HCT116 (cell line): ENCODE measurements at regions not wholly inside any gene's neighbourhood (a gene's known extent, or its start where the extent isn't known, plus 50 kb on each side); places are given as distances from the start of the nearest gene placed in this dataset.

Experiments
- ATAC-seq: fragments of 200-7000 bp; cut with Tn5 transposase; 2 replicates; pipeline ENCODE4 v1.9.1; 2020; ENCODE audit warnings: mild to moderate bottlenecking, moderate library complexity
- BruUV-seq: library from RNA; stranded (reverse); fragments of 400-500 nt; replicated peaks from 2 replicates; lab custom pipeline; 2021; lab: Mats Ljungman, UMichigan
- CTCF ChIA-PET: fragments of 300-600 bp; sonication (Branson Sonifier 250); formaldehyde crosslinking; loops from one replicate; lab custom pipeline; 2021; ENCODE audit warnings: antibody characterized with exemption; lab: Charles Lee
- POLR2A ChIA-PET: fragments of 300-600, 350-600 bp; sonication (Branson Sonifier 250); formaldehyde crosslinking; loops from one replicate; lab custom pipeline; 2021; ENCODE audit warnings: antibody characterized with exemption; lab: Charles Lee
- RAD21 ChIA-PET, 2 experiments: fragments of 300-600 bp; sonication (Branson Sonifier 250); formaldehyde crosslinking; loops; one replicate each; lab custom pipeline; 2023; ENCODE audit warnings: low total read pairs in 2 of 2; ENCODE audit not compliant: uncharacterized antibody in 2 of 2, unreplicated experiment in 2 of 2, low non-redundant PET in 1 of 2; lab: Charles Lee
- DNase-seq: peaks from one replicate; pipeline ENCODE4 v3.0.0-alpha.2; 2010; ENCODE audit warnings: low read depth, low spot score
- H2AFZ ChIP-seq: fragments of 200-600 bp; shearing (Covaris generic), sonication (generic); 2 replicates; pipeline ENCODE4 v1.6.1; 2017; ENCODE audit warnings: low read depth, mixed run types, mixed read lengths, antibody characterized with exemption, low read length; ENCODE audit not compliant: poor library complexity, severe bottlenecking
- H3K27ac ChIP-seq: 2 replicates; pipeline ENCODE4 v1.5.1; 2012; ENCODE audit warnings: low read depth, low read length
- H3K27me3 ChIP-seq: fragments of 200-600 bp; sonication (generic); 2 replicates; pipeline ENCODE4 v1.6.1; 2016; ENCODE audit warnings: mixed run types, low read length, mixed read lengths; ENCODE audit not compliant: insufficient read depth
- H3K36me3 ChIP-seq, 2 experiments: fragments of 200-500 bp in 1 of 2; fragments of 200-600 bp in 1 of 2; sonication (Bioruptor generic) in 1 of 2; sonication (generic) in 1 of 2; 2 replicates each; pipeline versions ENCODE4 v1.5.1 to v1.6.1; 2014 to 2016; ENCODE audit warnings: low read length in 2 of 2, inconsistent platforms in 1 of 2, mixed read lengths in 1 of 2, mixed run types in 1 of 2; ENCODE audit not compliant: insufficient read depth in 2 of 2, control insufficient read depth in 1 of 2
- H3K4me1 ChIP-seq, 2 experiments: fragments of 200-600 bp in 1 of 2; sonication (generic) in 1 of 2; 2 replicates each; pipeline versions ENCODE4 v1.5.1 to v1.6.1; 2012 to 2017; ENCODE audit warnings: low read length in 2 of 2, inconsistent platforms in 1 of 2, mild to moderate bottlenecking in 1 of 2, mixed read lengths in 1 of 2, mixed run types in 1 of 2, moderate library complexity in 1 of 2; ENCODE audit not compliant: insufficient read depth in 2 of 2, control insufficient read depth in 1 of 2
- H3K4me2 ChIP-seq: fragments of 200-600 bp; sonication (generic); 2 replicates; pipeline ENCODE4 v1.6.1; 2017; ENCODE audit warnings: mixed run types, low read length, mixed read lengths
- H3K4me3 ChIP-seq, 2 experiments: fragments of 200-600 bp in 1 of 2; sonication (generic) in 1 of 2; replicated peaks in 1 of 2; 2 replicates each; pipeline ENCODE4 v1.5.1; 2011 to 2016; ENCODE audit warnings: low read length in 2 of 2, control low read depth in 1 of 2, low read depth in 1 of 2, mild to moderate bottlenecking in 1 of 2, mixed read lengths in 1 of 2, mixed run types in 1 of 2
- H3K79me2 ChIP-seq: fragments of 200-600 bp; sonication (generic); 2 replicates; pipeline ENCODE4 v1.6.1; 2017; ENCODE audit warnings: mild to moderate bottlenecking, mixed run types, low read length, moderate library complexity, mixed read lengths; ENCODE audit not compliant: insufficient read depth
- H3K9ac ChIP-seq: fragments of 200-600 bp; sonication (generic); 2 replicates; pipeline ENCODE4 v1.6.1; 2016; ENCODE audit warnings: low read length, mixed read lengths
- H3K9me2 ChIP-seq: fragments of 200-600 bp; sonication (generic), shearing (Covaris generic); 2 replicates; pipeline ENCODE4 v1.6.1; 2017; ENCODE audit warnings: mixed run types, mild to moderate bottlenecking, moderate library complexity; ENCODE audit not compliant: insufficient read depth
- H3K9me3 ChIP-seq, 2 experiments: fragments of 200-500 bp in 1 of 2; fragments of 200-600 bp in 1 of 2; sonication (Bioruptor generic) in 1 of 2; sonication (generic) in 1 of 2; 2 replicates each; pipeline ENCODE4 v1.6.1; 2014 to 2017; ENCODE audit warnings: low read length in 2 of 2, mixed read lengths in 2 of 2, inconsistent platforms in 1 of 2, low read depth in 1 of 2, mild to moderate bottlenecking in 1 of 2, mixed run types in 1 of 2, moderate library complexity in 1 of 2; ENCODE audit not compliant: control insufficient read depth in 1 of 2, insufficient read depth in 1 of 2
- H4K20me1 ChIP-seq: fragments of 200-600 bp; sonication (generic), shearing (Covaris generic); 2 replicates; pipeline ENCODE4 v1.6.1; 2017; ENCODE audit warnings: mixed run types, mild to moderate bottlenecking, moderate library complexity; ENCODE audit not compliant: insufficient read depth
- EGR1 ChIP-seq: IDR thresholded peaks from 2 replicates; pipeline ENCODE4 v1.6.1; 2012; ENCODE audit warnings: low read depth
- ELF1 ChIP-seq: IDR thresholded peaks from 2 replicates; pipeline ENCODE4 v1.6.1; 2012; ENCODE audit warnings: low read depth, borderline replicate concordance
- JUND ChIP-seq: IDR thresholded peaks from 2 replicates; pipeline ENCODE4 v1.6.1; 2012
- POLR2A ChIP-seq: IDR thresholded peaks from 2 replicates; pipeline ENCODE4 v1.7.0; 2011; ENCODE audit warnings: borderline replicate concordance; ENCODE audit not compliant: insufficient read depth, insufficient read length; ENCODE audit errors: extremely low read depth
- POLR2AphosphoS5 ChIP-seq: IDR thresholded peaks from 2 replicates; pipeline ENCODE4 v1.6.1; 2011; ENCODE audit warnings: mild to moderate bottlenecking, low read depth, low read length, moderate library complexity
- YY1 ChIP-seq: IDR thresholded peaks from 2 replicates; pipeline ENCODE4 v1.6.1; 2011; ENCODE audit warnings: low read length, low read depth, moderate library complexity, mild to moderate bottlenecking; ENCODE audit not compliant: insufficient replicate concordance; ENCODE audit errors: extremely low read depth
- ZNF274 ChIP-seq: fragments of 200-500 bp; sonication (Bioruptor generic); IDR thresholded peaks from 2 replicates; pipeline ENCODE4 v1.6.1; 2014; ENCODE audit warnings: mild to moderate bottlenecking, low read depth, low read length, inconsistent platforms
- intact Hi-C: fragments of 100-400 bp; cut with micrococcal nuclease; formaldehyde crosslinking; loops from 2 replicates; pipeline ENCODE4 v1.10.0; 2022
- TF ChIP-seq, protein P1 (sequence below): IDR thresholded peaks from 2 replicates; pipeline ENCODE4 v1.6.1; 2011; ENCODE audit warnings: mild to moderate bottlenecking, low read length, moderate library complexity; ENCODE audit not compliant: insufficient replicate concordance; ENCODE audit errors: extremely low read depth
- TF ChIP-seq, protein P2 (sequence below): IDR thresholded peaks from 2 replicates; pipeline ENCODE4 v1.6.1; 2012; ENCODE audit warnings: low read depth
- TF ChIP-seq, protein P3 (sequence below): IDR thresholded peaks from 2 replicates; pipeline ENCODE4 v1.6.1; 2012

GRCh38 chr3:3919316-3919715, 120.1 kb downstream of the LRRN1 start:
- intact Hi-C loops, result no loop called here
- no TSS peak for BruUV-seq
- H3K27me3 ChIP-seq, result no peaks in the 10 kb centered on the region
- TF ChIP-seq ZNF274 (no peak), POLR2A (no peak), POLR2AphosphoS5 (no peak), EGR1 (no peak), JUND (no peak), ELF1 (no peak), YY1 (no peak)
- TF ChIP-seq, protein P1, sequence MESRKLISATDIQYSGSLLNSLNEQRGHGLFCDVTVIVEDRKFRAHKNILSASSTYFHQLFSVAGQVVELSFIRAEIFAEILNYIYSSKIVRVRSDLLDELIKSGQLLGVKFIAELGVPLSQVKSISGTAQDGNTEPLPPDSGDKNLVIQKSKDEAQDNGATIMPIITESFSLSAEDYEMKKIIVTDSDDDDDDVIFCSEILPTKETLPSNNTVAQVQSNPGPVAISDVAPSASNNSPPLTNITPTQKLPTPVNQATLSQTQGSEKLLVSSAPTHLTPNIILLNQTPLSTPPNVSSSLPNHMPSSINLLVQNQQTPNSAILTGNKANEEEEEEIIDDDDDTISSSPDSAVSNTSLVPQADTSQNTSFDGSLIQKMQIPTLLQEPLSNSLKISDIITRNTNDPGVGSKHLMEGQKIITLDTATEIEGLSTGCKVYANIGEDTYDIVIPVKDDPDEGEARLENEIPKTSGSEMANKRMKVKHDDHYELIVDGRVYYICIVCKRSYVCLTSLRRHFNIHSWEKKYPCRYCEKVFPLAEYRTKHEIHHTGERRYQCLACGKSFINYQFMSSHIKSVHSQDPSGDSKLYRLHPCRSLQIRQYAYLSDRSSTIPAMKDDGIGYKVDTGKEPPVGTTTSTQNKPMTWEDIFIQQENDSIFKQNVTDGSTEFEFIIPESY, result no peak
- TF ChIP-seq, protein P2, sequence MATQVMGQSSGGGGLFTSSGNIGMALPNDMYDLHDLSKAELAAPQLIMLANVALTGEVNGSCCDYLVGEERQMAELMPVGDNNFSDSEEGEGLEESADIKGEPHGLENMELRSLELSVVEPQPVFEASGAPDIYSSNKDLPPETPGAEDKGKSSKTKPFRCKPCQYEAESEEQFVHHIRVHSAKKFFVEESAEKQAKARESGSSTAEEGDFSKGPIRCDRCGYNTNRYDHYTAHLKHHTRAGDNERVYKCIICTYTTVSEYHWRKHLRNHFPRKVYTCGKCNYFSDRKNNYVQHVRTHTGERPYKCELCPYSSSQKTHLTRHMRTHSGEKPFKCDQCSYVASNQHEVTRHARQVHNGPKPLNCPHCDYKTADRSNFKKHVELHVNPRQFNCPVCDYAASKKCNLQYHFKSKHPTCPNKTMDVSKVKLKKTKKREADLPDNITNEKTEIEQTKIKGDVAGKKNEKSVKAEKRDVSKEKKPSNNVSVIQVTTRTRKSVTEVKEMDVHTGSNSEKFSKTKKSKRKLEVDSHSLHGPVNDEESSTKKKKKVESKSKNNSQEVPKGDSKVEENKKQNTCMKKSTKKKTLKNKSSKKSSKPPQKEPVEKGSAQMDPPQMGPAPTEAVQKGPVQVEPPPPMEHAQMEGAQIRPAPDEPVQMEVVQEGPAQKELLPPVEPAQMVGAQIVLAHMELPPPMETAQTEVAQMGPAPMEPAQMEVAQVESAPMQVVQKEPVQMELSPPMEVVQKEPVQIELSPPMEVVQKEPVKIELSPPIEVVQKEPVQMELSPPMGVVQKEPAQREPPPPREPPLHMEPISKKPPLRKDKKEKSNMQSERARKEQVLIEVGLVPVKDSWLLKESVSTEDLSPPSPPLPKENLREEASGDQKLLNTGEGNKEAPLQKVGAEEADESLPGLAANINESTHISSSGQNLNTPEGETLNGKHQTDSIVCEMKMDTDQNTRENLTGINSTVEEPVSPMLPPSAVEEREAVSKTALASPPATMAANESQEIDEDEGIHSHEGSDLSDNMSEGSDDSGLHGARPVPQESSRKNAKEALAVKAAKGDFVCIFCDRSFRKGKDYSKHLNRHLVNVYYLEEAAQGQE, result no peak
- TF ChIP-seq, protein P3, sequence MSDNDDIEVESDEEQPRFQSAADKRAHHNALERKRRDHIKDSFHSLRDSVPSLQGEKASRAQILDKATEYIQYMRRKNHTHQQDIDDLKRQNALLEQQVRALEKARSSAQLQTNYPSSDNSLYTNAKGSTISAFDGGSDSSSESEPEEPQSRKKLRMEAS, result no peak
- TF ChIP-seq, all 23 proteins: peak for 0
- ATAC-seq (no peak), DNase-seq (no peak)
- H4K20me1 ChIP-seq, result no peaks in the 10 kb centered on the region
- no peak overlapping the region for H3K4me2 ChIP-seq
- H3K79me2 ChIP-seq, result no peaks in the 10 kb centered on the region
- CTCF ChIA-PET, result no interaction called here
- no peaks in the 10 kb centered on the region for H3K9me2 ChIP-seq
- no peak overlapping the region for H3K9ac ChIP-seq
- no peak overlapping the region for H3K27ac ChIP-seq
- H3K4me1 ChIP-seq, result no peaks in the 10 kb centered on the region
- POLR2A ChIA-PET, result no interaction called here
- H3K36me3 ChIP-seq, result no peaks in the 10 kb centered on the region
- no peak overlapping the region for H2AFZ ChIP-seq
- RAD21 ChIA-PET, result no interaction called here
- peaks cover 0 to 15% of the 10 kb centered on the region in 2 experiments; a peak in 2 of 4 replicates for H3K9me3 ChIP-seq
- no peak overlapping the region for H3K4me3 ChIP-seq
